Ishikawa (cell line): ENCODE measurements at regions not wholly inside any gene's neighbourhood (a gene's known extent, or its start where the extent isn't known, plus 50 kb on each side); places are given as distances from the start of the nearest gene placed in this dataset.

Experiments
- CEBPB ChIP-seq: IDR thresholded peaks from 2 replicates; pipeline ENCODE4 v1.6.1; 2012
- CREB1 ChIP-seq: IDR thresholded peaks from 2 replicates; pipeline ENCODE4 v1.6.1; 2012; ENCODE audit warnings: low read depth
- EGR1 ChIP-seq: IDR thresholded peaks from 2 replicates; pipeline ENCODE4 v1.6.1; 2012
- EP300 ChIP-seq: IDR thresholded peaks from 2 replicates; pipeline ENCODE4 v1.6.1; 2012; ENCODE audit warnings: borderline replicate concordance
- FOXM1 ChIP-seq: IDR thresholded peaks from 2 replicates; pipeline ENCODE4 v1.6.1; 2012; ENCODE audit warnings: low read depth, borderline replicate concordance
- MAX ChIP-seq: IDR thresholded peaks from 2 replicates; pipeline ENCODE4 v1.6.1; 2012
- NFIC ChIP-seq: IDR thresholded peaks from 2 replicates; pipeline ENCODE4 v1.6.1; 2012
- RAD21 ChIP-seq: IDR thresholded peaks from 2 replicates; pipeline ENCODE4 v1.6.1; 2012; ENCODE audit warnings: low read depth
- REST ChIP-seq: IDR thresholded peaks from 2 replicates; pipeline ENCODE4 v1.6.1; 2012; ENCODE audit warnings: low read depth, mild to moderate bottlenecking
- TAF1 ChIP-seq: IDR thresholded peaks from 2 replicates; pipeline ENCODE4 v1.6.1; 2012; ENCODE audit warnings: low read depth, mild to moderate bottlenecking
- TCF12 ChIP-seq: IDR thresholded peaks from 2 replicates; pipeline ENCODE4 v1.6.1; 2012; ENCODE audit warnings: low read depth
- TEAD4 ChIP-seq: IDR thresholded peaks from 2 replicates; pipeline ENCODE4 v1.6.1; 2012
- USF1 ChIP-seq: IDR thresholded peaks from 2 replicates; pipeline ENCODE4 v1.6.1; 2012
- YY1 ChIP-seq: IDR thresholded peaks from 2 replicates; pipeline ENCODE4 v1.6.1; 2012; ENCODE audit warnings: low read depth
- ZBTB7A ChIP-seq: IDR thresholded peaks from 2 replicates; pipeline ENCODE4 v1.6.1; 2012; ENCODE audit warnings: low read depth

GRCh38 chr2:221286406-221286805 is 285.7 kb downstream of the EPHA4 start:
- no peak for TF ChIP-seq EP300

- no peak for TF ChIP-seq FOXM1
- no peak for TF ChIP-seq CREB1
- no peak for TF ChIP-seq TEAD4
- TF ChIP-seq ZBTB7A: no peak
- no peak for TF ChIP-seq RAD21
- no peak for TF ChIP-seq EGR1
- TF ChIP-seq NFIC: no peak
- TF ChIP-seq EP300: no peak
- no peak for TF ChIP-seq MAX
- TF ChIP-seq REST: no peak
- no peak for TF ChIP-seq CEBPB
- TF ChIP-seq USF1: no peak
- TF ChIP-seq TAF1: no peak
- TF ChIP-seq TCF12: no peak
- no peak for TF ChIP-seq YY1
These were observed 282.7 kb downstream of the EPHA4 start for GRCh38 chr2:221289389-221289788.

- TF ChIP-seq TAF1 (no peak), TCF12 (no peak), EGR1 (no peak), CEBPB (no peak), USF1 (no peak), CREB1 (no peak), YY1 (no peak), EP300 (no peak), FOXM1 (no peak), NFIC (no peak), MAX (no peak), RAD21 (no peak), TEAD4 (no peak), REST (no peak), ZBTB7A (no peak)
These were observed 282.3 kb downstream of the EPHA4 start for GRCh38 chr2:221289846-221290245.

GRCh38 chr2:221293949-221294742 is 278.0 kb downstream of the EPHA4 start:
- no peak for TF ChIP-seq EP300
- no peak for TF ChIP-seq CREB1
- no peak for TF ChIP-seq TEAD4
- TF ChIP-seq EGR1: no peak
- no peak for TF ChIP-seq CEBPB
- TF ChIP-seq USF1: no peak

- TF ChIP-seq TAF1 (no peak), FOXM1 (no peak), REST (no peak), TCF12 (no peak), CEBPB (no peak), RAD21 (no peak), CREB1 (no peak), USF1 (no peak), ZBTB7A (no peak), EP300 (no peak)
These were observed 267.2 kb downstream of the EPHA4 start for GRCh38 chr2:221304916-221305315.
